Fibroblast of pulmonary artery (primary cell): ENCODE measurements at regions not wholly inside any gene's neighbourhood (a gene's known extent, or its start where the extent isn't known, plus 50 kb on each side); places are given as distances from the start of the nearest gene placed in this dataset.
"Not testable (repeated sequence)": the region's sequence is repeated elsewhere in the genome, so short reads cannot be mapped to it uniquely, and the experiment has no call there.

ENCODE experiments used
- DNase-seq: peaks from one replicate; pipeline ENCODE4 v3.0.0-alpha.2; 2010; ENCODE audit warnings: low read depth
- H3K4me3 ChIP-seq: replicated peaks from 2 replicates; pipeline ENCODE4 v1.5.1; 2011; ENCODE audit warnings: low read depth, mild to moderate bottlenecking, control low read depth, low read length, moderate library complexity
- TF ChIP-seq, protein P1 (sequence below): IDR thresholded peaks from 2 replicates; pipeline ENCODE4 v1.5.1; 2011; ENCODE audit warnings: mild to moderate bottlenecking, control low read depth, low read length, inconsistent platforms; ENCODE audit errors: missing control alignments

DNA sequence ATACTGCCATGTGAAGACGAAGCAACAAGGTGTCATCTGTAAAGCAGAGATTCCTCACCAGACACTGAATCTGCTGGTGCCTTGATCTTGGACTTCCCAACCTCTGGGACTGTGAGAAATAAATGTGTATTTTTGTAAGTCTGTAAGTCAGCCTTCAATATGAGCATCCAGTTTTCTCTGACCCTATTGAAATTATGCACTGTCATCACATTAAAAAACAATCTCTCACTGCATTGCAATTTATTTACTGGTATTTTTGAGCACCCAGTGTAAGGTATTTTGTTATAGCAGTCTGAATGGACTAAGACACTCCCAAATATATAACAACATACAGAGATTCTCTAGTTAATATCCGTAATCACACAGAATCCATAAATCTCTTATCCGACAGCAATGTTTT is 77.5 kb upstream of the CDK6 start:
- TF ChIP-seq, protein P1, sequence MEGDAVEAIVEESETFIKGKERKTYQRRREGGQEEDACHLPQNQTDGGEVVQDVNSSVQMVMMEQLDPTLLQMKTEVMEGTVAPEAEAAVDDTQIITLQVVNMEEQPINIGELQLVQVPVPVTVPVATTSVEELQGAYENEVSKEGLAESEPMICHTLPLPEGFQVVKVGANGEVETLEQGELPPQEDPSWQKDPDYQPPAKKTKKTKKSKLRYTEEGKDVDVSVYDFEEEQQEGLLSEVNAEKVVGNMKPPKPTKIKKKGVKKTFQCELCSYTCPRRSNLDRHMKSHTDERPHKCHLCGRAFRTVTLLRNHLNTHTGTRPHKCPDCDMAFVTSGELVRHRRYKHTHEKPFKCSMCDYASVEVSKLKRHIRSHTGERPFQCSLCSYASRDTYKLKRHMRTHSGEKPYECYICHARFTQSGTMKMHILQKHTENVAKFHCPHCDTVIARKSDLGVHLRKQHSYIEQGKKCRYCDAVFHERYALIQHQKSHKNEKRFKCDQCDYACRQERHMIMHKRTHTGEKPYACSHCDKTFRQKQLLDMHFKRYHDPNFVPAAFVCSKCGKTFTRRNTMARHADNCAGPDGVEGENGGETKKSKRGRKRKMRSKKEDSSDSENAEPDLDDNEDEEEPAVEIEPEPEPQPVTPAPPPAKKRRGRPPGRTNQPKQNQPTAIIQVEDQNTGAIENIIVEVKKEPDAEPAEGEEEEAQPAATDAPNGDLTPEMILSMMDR, result no peak
- H3K4me3 ChIP-seq, result no peak overlapping the region
- no peak for DNase-seq

DNA sequence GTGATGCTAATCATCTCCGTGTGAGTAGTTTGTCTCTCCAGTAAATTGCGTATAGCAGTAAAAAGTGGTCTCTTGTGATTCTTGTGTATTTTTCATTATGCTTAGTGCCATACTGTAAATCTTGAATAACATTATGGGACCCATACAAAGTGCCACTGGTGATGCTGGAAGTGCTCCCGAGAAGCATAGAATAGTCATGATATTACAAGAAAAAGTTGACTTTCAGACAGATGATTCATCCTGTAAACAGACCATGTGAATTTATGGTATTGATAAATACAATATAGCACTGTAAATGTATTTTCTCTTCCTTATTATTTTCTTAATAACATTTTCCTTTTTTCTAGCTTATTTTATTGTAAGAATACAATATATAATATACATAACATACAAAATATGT is 74.6 kb upstream of the CDK6 start:
- TF ChIP-seq, protein P1, result no peak
- DNase-seq, result no peak
- no peak overlapping the region for H3K4me3 ChIP-seq

DNA sequence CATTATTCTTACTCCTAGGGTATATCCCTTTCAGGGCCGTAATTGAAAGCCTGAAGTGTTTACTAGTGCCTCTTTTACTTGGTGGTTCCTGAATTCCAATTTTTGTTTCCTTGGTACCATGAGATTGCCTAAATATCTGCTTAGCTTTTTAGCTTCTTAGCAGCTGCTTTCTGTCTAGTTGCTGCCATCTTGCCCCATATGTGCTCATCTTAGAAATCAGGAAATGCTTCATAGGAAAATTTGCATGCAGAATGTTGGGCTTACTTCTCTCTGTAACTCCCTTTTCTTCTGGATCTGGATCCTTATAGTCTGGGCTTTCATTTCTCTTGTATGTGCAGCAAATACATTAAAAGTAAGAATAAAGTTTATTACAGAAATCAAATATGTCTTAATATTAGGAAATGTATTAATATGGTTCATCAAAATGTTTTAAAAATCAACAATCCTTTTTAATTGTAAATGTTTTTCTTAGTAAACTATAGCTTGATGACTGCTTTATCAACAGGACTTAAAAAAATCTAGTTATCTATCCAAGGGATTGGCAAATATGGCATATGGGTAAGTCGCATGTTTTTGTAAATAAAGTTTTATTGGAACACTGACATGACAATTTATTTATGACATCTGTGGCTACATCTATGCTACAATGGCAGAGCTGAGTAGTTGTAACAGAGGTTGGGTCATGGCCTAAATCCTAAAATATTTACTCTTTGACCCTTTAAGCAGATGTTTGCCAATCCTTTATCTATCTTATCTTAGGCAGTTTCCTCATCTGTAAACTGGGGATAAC is 73.5 kb upstream of the CDK6 start:
- TF ChIP-seq, protein P1, result no peak
- peak; percentile 52 for DNase-seq
- no peak overlapping the region for H3K4me3 ChIP-seq

DNA sequence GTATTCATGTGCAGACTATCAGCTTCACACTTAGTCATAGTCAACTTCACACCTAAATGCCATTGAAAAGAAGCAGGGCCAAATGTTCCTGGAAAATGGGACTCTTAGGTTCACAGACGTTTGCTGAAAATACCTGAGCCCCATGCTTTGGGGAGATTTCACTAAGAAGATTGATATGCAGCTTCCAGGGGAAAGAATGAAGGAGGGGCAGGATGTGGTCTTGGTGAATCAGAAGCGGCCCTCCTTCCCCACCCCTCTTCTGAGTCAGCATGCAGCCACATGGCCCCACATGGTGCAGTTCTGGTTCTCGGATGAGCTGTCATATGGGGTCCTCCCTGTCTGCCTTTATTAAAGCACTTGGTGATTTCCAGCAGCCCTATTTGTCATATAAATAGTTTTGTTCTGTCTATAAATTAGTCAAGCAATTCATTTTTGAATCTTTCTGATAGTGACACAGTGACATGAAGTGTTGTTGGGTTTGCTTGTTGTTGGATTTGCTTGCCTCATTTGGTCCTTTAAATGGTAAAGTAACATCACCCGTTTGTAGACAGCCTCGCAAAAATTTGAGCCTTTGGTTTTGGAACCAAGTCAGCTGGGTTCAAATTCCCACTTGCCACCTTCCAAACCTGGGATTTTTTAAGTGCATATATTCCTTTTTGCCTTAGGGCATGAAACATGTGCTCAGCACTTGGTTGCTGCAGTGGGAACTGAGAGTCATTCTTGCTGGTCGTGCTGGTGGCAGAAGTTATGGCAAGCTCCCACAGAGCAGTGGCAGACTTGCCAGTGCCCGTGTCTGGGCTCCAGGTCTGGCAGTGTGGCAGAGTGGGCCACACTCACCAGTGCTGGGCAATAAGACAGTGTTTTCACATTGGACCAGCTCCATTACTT is 68.1 kb upstream of the CDK6 start:
- peak; percentile 86 for DNase-seq
- no peak overlapping the region for H3K4me3 ChIP-seq
- TF ChIP-seq, protein P1, result no peak

DNA sequence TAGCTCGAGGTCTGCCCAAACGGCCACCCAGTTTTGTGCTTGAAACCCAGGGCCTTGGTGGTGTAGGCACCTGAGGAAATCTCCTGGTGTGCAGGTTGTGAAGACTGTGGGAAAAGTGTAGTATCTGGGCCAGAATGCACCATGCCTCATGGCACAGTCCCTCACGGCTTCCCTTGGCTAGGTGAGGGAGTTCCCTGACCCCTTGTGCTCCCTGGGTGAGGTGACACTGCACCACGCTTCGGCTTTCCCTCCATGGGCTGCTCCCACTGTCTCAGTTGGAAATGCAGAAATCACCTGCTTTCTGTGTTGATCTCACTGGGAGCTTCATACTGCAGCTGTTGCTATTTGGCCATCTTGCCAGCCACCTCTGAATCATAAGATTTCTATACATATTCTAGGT is 62.4 kb upstream of the CDK6 start:
- H3K4me3 ChIP-seq, result no peak overlapping the region
- no peak for DNase-seq
- TF ChIP-seq, protein P1, result no peak

DNA sequence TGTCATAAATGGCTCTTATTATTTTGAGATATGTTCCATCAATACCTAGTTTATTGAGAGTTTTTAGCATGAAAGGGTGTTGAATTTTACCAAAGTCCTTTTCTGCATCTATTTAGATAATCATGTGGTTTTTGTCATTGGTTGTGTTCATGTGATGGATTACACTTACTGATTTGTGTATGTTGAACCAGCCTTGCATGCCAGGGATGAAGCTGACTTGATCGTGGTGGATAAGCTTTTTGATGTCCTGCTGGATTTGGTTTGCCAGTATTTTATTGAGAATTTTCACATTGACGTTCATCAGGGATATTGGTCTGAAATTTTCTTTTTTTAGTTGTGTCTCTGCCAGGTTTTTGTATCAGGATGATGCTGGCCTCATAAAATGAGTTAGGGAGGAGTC is 58.5 kb upstream of the CDK6 start:
- DNase-seq, H3K4me3 ChIP-seq: not testable (repeated sequence)

DNA sequence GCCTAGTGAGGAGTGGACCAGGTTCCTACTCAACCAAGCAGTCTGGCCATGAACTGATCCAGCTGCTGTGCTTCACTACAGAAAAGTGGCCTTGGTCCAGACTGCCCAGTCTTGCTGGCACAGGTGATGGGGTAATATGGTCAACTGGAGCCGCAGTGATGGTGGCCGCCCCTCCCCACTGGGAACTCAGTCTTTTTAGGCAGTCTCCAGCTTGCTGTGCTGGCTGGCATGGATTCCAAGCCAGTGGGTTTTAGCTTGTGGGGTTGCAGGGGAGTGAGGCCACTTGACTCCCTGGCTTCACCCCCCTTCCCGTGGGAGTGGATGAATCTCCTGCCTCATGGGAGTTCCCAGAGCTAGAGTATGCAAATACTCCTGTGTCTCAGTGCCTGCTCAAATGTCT is 52.7 kb upstream of the CDK6 start:
- TF ChIP-seq, protein P1, result no peak
- H3K4me3 ChIP-seq, result no peak overlapping the region
- DNase-seq, result no peak
